CD4-positive, alpha-beta T cell treated with Interleukin-6 at 100 ng/mL for 8 hours (primary cell): ENCODE measurements at regions not wholly inside any gene's neighbourhood (a gene's known extent, or its start where the extent isn't known, plus 50 kb on each side); places are given as distances from the start of the nearest gene placed in this dataset.

Experiments used
- DNase-seq: peaks from one replicate; pipeline ENCODE4 v3.0.0-alpha.2; 2020; ENCODE audit warnings: mixed read lengths, low spot score

DNA sequence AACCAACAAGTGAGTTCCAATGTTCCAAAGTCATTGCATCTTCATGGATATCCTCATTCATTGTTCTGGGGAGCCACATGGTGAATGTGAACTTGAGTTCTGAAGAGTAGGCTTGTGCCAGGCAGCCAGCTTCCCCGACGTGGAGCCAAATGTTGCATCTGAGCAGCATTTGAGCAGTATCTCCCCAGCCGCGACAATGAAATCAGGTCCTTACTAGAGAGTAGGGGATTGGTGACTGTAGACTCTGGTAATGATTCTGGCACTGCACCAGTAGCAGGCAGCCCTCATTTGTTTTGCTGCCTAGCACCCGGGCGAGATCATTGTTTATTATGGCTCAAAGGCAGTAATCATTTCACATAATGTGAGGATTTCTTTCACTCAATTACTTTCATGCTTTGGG is 451.4 kb upstream of the C9orf72 start:
- no peak for DNase-seq

DNA sequence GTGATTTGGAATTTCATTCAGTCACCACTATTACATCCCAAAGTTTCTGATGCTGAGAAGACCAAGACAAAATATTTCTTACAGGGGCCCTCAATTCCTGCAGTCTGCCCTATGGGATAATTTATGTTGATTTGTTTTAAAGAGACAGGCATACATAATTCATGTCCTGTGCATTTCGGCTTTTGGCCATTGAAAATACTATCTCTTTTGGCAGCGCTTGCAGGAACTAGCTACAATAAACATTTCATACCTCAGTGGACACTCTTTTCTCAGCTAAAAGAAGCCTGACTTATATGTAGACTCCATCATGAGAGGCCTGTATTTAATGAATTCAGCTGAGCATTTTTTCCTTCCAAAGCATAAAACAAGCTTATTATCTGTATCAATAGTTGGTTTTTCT is 451.9 kb upstream of the C9orf72 start:
- no peak for DNase-seq

DNA sequence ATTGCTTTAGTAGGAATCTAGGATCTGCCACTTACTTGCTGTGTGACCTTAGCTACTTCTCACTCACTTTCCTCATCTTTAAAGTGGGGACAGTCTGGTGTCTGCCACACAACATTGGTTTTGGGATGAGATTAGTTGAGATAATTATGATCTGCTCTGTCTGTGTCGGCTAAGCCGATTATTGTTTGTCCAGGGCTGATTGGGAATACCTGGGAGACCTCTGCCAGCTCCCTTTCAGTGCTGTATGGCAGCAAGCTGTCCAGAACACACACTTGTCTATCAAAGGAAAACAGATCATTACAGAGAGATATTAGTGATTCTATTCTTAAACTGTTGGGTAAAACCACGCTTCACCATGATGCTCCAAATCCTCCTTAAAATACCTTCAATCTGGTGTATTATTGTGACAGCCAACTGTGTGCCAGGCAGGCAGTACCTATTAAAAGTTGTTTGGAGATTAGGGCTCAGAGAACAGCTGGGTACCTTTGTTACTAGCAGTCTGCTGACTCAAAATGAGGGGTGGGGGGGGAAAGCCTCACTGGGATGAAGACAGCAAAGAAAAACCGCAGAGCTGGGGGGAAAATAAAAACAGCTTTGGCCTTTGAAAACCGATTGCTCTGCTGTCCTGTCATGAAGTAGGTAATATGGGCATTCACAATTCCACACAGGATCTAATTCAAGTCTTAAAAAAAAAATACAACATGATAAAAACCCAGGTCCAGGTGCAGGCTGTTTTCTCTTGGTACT is 458.4 kb upstream of the C9orf72 start:
- no peak for DNase-seq

DNA sequence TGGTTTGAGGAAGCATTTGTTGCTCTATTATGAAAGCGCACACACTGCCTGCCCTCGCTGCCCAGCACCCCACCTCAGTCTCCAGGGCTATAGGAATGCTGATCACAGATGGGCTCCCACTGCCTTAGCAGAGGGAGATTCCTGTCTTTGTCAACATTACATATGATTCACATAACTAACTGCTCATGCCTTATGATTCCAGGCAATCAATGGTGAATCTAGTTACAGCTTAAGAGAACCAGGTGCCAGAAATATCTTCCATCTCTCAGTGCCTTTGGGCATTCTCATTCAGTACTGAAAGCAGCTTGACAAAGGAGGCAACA is 458.9 kb upstream of the C9orf72 start:
- DNase-seq = no peak

DNA sequence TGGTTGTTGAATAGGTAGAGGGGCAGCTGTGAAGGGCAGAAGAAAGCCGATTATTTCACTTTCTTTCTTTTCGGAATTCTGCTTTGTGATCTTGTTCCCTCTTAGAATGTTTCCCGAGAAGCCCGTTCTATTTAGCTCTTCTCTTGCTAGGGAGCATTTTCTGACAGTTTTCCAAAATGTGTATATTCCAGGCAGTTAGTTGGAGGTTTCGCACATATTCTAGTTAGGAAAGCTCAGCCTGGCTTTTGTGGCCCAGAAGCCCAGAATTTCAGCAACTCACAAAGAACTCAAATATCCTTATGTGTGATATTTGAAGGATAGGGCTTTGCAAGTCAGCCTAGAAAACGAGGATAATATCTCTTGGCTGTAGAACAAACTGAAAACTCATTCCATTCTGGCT is 461.0 kb upstream of the C9orf72 start:
- no peak for DNase-seq

DNA sequence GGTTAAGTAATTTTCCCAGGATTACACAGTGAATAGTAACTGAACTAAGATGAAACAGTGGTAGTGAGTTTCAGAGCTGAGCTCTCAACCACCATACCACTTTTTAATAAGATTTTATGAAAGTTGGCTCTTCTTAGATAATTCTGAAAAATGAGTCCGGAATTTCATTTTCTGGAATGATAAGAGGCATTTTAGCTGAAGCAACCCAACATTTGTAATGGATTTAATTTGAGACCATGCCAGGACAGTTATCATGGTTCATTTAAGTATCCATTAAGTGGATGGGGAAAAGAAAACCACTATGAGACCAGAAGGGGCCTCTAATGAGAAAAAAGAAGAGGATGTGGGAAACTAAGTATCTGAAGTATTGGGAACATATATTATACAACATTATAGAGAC is 464.7 kb upstream of the C9orf72 start:
- DNase-seq = no peak

DNA sequence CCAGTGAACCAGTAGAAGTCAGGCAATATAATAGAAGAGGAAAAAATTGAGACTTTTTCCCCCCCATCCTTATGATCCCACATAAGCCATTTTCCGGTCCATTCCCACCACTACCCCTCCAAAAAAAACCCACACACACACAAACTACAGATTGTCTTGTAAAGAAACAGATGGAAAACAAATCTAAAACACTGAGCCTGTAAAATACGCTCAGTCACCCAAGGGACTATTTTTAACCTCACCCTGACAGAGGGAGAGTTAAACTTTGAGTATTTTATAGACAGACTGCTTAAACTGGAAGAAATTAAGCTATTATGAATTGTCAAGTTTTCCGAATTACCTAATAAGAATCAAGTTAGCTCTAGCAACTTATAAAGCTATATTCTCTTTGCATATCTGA is 471.8 kb upstream of the C9orf72 start:
- no peak for DNase-seq

DNA sequence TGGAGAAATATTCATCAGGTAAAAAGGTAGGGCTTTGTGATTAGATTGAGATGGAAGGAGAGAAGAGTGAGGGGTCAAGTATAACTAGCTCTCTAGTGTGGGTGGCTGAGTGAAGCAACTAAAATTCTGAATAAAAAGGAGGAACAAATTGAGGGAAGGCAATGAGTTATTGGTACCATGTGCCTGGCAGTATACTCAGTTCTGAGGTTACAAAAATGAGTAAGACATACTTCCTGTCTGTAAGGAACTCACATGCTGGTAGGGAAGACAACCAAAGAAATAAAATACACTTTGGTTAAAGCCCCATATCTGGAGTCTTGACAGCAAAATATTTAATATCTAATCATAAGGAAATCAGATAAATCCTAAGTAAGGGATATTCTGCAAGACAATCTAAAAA is 476.8 kb upstream of the C9orf72 start:
- DNase-seq = no peak

DNA sequence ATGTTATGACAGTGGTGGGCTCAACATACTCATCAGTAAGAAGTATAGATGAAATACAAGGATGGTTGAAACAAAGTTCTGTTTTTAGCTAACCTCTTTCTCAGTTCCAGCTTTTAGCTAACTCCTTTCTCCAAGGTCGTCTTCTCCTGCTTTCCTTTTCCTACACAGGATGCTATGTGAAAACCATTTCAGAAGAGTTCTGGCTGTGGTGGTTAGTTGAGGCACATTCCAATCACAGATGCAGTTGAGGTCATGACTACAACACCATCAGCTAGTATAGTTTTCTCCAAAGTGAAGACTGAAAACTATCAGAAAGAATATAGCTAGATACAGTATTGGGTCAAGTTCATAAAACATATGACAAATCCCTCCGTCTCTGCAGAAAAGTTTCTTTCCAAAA is 477.7 kb upstream of the C9orf72 start:
- DNase-seq = no peak

DNA sequence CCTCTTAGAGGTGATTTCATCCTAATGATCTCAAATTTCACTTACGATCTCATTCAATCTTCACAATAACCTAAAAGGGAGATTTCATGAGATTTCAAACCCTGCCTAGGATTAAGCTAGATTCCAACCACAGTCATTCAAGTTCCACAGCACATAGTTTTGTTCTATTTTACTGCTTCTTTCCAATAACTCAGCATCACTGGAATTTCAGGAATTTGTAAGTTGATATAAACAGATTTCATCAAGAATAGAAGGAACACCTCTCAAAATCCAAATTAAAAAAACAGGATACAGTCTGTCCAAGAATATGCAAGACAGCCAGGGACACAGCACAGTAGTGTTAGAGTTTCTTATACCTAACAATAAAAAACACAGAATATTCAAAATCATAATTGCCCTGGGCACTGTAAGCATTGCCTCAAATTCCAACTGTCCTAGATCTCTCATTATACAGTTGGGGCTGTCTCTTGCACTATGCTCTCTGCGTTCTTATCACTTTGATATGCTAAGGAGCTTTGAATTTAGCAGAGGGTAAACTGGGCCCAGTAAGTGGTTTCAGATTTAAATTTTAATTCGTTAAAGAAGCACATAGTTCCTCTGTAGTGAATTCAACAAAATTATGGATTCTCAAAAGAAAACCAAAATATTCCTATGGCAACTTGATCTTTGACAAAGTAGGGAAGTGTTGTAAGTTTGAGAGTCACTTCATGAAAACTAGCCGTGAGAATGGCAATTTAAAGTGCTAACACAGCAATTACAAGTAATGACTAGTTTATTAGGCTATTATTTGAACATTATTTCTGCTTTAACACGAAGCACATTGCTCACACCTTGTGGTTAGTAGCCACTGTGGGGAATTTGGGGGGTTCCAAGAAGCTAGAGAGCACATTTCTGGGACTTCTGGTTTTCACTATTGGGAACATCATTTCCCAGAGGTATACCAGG is 478.6 kb upstream of the C9orf72 start:
- no peak for DNase-seq

DNA sequence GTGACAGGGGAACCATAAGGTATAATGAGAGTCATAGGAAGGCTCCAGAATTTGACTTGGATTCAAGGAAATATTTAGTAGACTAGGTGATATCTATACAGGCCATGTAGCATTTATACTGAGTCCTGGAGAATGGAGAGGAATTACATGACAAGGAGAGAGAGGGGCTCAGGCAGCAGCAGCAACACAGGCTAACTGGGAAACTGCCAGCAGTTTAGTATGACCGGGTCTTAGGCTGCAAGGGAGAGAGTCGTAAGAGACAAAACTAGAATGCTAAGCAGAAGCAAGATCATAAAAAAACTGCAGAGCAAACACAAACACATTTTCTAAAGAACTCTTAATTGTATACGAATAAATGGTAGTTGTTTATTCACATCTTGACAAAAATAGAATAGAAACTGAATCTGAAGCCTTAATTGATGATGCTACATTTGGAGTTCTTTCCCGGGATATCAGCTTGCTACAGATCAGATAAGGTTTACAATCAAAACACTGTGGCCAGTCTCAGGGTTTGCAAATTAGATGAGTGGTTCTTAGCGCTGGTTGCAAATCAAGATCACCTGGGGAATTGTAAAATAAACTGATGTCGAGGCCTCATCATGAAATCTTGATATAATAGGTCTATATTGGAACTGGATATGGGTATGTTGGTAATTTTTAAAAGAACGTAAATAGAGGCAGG is 480.0 kb upstream of the C9orf72 start:
- no peak for DNase-seq

DNA sequence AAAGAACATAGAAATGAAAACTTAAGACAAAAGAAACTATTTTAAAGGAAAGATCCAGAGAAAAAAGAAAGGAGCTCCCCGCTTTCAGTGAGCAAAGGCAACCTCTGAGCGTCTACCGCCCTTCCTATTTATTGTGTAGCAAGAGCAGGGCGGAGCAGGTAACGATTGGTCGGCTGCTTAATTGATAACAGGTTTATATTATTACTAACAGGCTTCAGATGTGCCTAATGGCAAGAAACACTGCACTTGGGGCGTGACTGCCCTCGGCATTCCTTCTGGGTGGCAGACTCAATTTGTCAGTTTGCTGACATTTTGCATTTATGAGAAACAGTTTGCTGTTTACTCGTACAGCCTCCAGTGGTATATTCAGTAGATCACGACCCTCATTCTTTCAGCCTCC is 482.7 kb upstream of the C9orf72 start:
- DNase-seq = no peak

DNA sequence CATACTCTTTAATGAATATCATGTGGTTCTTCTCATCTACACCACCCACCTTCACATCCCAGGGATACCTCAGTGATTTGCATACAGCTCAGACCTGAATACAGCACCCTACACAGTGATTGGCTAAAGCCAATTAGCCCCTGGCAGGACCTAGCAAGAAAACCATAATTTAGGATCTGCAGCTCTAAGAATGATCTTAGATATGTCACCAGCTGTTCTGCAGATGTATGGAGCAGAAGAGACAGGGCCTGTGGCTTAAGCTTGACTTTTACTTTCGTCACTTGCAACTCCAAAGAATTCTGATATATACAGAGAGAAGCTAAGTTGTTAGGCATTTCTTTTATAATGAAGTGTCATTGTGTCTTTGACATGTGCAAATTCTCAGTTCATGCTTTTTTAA is 483.2 kb upstream of the C9orf72 start:
- no peak for DNase-seq

DNA sequence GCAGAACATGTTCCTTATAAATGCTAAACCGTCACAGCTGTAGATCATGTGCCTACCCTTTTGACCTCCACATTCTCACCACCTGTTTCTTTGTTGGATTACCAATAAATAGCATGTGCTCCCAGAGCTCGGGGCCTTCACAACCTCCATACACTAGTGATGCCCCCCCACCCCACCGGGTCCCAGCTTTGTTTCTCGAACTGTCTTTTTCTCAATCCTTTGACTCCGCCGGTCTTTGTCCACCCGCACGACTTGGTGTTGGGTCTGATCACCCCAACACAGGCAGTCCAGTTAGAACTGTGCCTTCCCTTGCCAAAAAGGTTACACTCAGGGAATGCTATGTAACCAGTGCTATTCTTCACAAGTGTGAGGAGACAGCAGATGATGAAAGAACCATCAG is 485.9 kb upstream of the C9orf72 start:
- DNase-seq = no peak

DNA sequence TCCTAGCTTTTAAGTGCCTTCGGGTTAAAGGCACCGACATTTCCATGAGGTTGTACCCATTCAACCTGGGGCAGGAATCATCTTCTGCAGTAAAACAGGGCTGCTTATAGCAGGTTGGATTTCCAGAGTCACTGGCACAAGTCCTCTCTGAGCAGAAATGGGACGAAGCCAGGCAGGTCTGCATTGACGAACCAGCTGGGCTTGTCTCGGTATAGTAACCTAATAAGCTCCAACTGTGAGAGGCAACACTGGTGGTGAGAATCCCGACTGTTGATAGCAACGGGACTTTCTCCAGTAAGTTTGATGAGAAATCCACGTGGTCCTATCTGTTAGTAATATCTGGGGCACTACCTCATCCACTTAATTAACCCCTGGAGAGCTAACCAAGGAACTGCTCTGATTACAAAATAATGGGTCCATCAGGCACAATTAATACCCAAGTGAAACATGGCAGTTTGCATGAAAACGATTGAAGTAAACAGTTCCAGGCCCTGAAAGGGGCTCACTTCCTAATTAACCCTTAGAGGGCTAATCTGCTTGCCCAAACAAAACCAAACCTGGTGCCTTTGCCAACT is 491.0 kb upstream of the C9orf72 start:
- no peak for DNase-seq

DNA sequence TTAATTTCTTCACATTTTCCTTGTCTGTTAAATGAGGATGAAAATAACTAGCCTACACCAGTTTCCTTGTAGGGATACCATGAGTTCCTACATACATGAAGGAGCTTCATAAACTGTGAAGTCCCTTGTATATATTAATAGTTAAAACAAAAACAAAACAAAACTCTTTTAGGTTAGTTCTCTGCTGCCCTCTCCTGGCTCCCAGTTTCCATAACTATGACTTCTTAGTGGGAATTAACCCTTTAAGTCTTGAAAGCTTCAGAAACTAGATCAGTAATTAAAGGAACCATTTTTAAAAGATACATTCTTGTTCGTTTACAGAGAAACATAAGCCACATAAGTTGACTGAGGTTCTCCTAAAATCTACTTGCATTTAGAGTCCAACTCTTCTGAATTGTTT is 500.0 kb upstream of the C9orf72 start:
- no peak for DNase-seq

DNA sequence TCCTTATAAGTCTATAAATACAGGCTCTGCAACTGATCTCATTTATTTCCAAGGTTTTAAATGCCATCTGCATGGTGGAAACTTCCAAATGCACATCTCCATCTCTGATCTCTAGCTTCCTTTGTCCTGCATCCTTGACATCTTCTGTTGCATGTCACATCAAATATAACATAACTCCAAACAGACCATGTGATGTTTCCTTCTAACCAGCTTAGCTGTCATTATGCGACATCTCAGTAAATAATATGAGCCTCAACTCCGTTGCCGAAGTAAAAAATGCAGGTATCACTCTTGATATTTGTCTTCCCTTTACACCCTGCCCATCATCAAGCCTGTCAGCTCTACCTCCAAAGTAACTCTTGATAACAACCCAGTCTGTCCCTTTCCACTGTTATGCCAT is 506.4 kb upstream of the C9orf72 start:
- no peak for DNase-seq

DNA sequence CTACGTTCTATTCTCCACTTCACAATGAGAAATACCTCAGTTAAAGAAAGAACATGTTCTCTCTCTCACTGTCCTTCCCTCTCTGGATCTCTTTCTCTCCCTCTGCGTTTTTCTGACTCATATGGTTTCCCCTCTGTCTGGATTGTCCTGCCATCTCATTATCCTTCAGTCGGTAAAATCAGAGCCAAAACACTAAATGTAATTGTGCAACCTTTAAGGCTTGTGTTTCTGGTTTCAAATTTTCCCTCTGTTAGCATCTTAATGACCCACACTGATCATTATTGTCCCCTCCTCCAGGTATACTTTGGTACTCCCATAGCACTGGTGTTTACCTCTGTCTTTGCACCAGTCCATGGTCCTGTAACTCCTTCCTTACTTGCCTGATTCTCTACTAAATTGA is 509.4 kb upstream of the C9orf72 start:
- DNase-seq = no peak

DNA sequence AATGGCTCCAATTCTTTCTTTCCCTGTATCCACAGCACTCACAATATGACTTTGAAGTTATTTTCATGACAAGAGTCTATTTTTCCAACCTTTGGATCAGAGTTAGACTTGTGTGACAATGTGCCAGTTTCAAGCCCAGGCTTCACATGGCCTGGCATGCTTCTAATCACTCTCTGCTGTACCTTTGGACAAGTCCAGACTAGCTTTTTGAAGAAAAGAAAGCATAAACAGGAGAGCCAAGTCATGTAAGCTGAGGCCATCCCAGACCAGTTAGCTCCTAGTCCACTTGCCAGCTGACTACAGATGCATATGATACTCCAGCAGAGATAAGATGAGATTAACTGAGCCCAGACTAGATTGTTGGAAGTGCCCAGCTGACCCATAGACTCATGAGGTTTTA is 513.6 kb upstream of the C9orf72 start:
- DNase-seq = no peak

DNA sequence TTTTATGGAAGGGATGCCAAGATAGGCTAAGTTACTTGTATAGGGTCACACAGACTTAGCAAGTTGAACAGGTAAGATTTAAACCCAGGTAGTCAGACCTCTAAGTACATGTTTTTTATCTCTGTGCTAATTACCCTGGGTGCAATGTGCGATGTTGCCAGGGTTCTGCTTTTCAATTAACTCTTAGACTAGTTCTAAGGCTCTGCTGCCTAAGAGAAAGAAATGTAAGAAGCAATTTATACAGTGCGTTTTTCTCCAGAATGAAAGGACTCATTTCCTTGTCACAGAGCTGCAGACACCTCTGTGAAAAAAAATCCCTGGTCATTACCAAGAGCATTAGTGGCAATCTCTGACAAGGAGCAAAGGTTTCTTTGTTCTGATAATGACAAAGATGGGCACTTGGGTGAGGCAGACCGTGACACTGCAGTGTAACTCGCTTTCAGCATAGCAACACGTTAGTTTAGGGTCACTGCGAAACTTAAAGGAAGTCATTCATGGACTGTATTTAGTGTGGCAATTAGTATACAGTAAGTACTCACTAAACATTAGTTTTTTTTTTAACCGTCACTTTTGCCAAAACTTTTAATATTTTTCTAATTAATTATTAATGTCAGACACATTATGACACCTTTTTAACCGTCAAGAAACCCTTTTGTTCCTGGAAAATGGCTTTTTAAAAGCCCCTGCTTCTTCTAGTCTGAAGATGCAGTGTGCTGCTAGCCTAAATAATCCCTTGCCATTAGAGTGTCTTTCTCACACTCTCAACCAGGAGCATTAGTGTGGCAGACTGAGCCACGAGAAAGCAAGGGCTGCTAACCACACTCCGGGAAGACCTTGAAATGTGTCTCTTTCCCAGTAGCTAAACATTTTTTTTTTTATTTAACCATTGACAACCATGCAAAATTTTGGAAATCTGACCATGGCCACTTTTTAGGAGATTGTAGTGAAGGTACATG is 520.0 kb upstream of the C9orf72 start:
- DNase-seq = no peak

DNA sequence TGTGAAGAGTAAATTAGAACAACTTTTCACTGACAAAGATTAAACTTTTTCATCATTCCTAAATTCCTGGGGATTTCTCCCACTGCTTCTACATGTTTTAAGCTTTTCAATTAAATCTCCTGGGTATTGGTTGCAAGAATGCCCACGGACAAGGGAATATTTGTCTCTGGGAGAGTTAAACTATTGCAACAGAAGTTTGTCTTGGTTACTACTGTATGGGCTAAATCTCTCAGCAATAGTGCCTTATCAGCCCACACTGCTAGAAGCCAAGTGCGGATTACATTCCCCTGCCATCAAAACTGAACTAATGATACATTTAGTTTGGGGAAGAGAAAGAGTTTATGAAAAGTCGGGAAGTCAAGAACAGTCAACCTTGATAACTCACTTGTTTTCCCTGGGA is 528.2 kb upstream of the C9orf72 start:
- no peak for DNase-seq

DNA sequence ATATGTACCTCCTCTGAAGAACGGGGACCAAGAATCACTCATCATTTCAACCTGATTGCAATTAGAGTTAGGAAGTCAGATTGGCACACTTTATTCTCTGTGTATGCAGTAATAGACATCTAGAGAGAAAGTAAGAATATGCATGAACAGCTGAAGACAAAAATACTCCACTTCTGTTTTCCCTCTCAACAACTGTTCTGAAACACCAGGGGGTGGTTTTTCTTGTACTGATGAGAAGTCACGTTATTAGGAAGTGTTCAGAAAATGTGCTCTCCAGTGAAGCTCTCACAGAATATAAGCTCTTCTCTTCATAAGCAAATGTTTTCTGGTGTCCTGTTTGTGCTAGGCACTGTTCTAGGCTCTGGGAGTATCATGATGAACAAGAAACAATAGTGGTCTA is 531.7 kb upstream of the C9orf72 start:
- no peak for DNase-seq
